Endodermal cell (in vitro differentiated cells): ENCODE measurements at regions not wholly inside any gene's neighbourhood (a gene's known extent, or its start where the extent isn't known, plus 50 kb on each side); places are given as distances from the start of the nearest gene placed in this dataset.

Experiments used
- DNase-seq: peaks from one replicate; pipeline ENCODE4 v3.0.0-alpha.2; 2017
- H3K27ac ChIP-seq: 2 replicates; pipeline ENCODE4 v1.5.1; 2013; ENCODE audit warnings: mild to moderate bottlenecking, low read depth, low read length, moderate library complexity
- H3K27me3 ChIP-seq: 2 replicates; pipeline ENCODE4 v1.6.1; 2013; ENCODE audit warnings: mild to moderate bottlenecking, low read length, moderate library complexity; ENCODE audit not compliant: insufficient read depth, control insufficient read depth, poor library complexity, severe bottlenecking
- H3K36me3 ChIP-seq: 2 replicates; pipeline ENCODE4 v1.7.0; 2013; ENCODE audit warnings: mild to moderate bottlenecking, low read length, moderate library complexity; ENCODE audit not compliant: control insufficient read depth, insufficient read depth
- H3K4me1 ChIP-seq: one replicate; pipeline ENCODE4 v1.7.0; 2013; ENCODE audit warnings: low read length; ENCODE audit not compliant: control insufficient read depth, insufficient read depth
- H3K4me3 ChIP-seq: 2 replicates; pipeline ENCODE4 v1.5.1; 2013; ENCODE audit warnings: mild to moderate bottlenecking, low read length, moderate library complexity
- H3K9ac ChIP-seq: 2 replicates; pipeline ENCODE4 v1.6.1; 2013; ENCODE audit warnings: mild to moderate bottlenecking, low read length, moderate library complexity; ENCODE audit not compliant: poor library complexity, severe bottlenecking; ENCODE audit errors: extremely low read depth
- H3K9me3 ChIP-seq: 2 replicates; pipeline ENCODE4 v1.6.1; 2013; ENCODE audit warnings: mild to moderate bottlenecking, low read length, moderate library complexity; ENCODE audit not compliant: control insufficient read depth
- H3K27ac Mint-ChIP-seq: 2 replicates; pipeline ENCODE4 v1.8.0; 2020; ENCODE audit warnings: mixed read lengths
- H3K27me3 Mint-ChIP-seq: 2 replicates; pipeline ENCODE4 v1.8.0; 2021; ENCODE audit warnings: mild to moderate bottlenecking, mixed read lengths; ENCODE audit not compliant: insufficient read depth
- H3K36me3 Mint-ChIP-seq: 2 replicates; pipeline ENCODE4 v1.8.0; 2020; ENCODE audit warnings: low read depth, mixed read lengths
- H3K4me1 Mint-ChIP-seq: 2 replicates; pipeline ENCODE4 v1.8.0; 2020; ENCODE audit warnings: mixed read lengths
- H3K4me3 Mint-ChIP-seq: 2 replicates; pipeline ENCODE4 v1.8.0; 2020; ENCODE audit warnings: mild to moderate bottlenecking, moderate library complexity, mixed read lengths
- H3K9me3 Mint-ChIP-seq: 2 replicates; pipeline ENCODE4 v1.8.0; 2020; ENCODE audit warnings: mild to moderate bottlenecking, mixed read lengths
- WGBS, 2 experiments: methylation state at CpG; one replicate each; pipeline versions ENCODE4 v1.1.5 to v1.1.7; 2013; ENCODE audit warnings: missing lambda C conversion rate in 2 of 2, mixed read lengths in 1 of 2; ENCODE audit not compliant: insufficient coverage in 1 of 2, insufficient read length in 1 of 2; 5-methylcytosine and 5-hydroxymethylcytosine counted together
- TF ChIP-seq, protein P1 (sequence below): fragments of 200-600 bp; sonication (generic); conservative IDR thresholded peaks from 2 replicates; pipeline ENCODE4 v1.5.0; 2021; ENCODE audit warnings: antibody characterized with exemption, mild to moderate bottlenecking

- peaks cover 4% of the 10 kb centered on the region for H3K9me3 Mint-ChIP-seq
- Histone ChIP-seq H3K4me1 (no peaks in the 10 kb centered on the region), H3K9me3 (peaks cover 3% of the 10 kb centered on the region), H3K27ac (no peak overlapping the region), H3K27me3 (no peaks in the 10 kb centered on the region), H3K9ac (no peak overlapping the region), H3K4me3 (no peak overlapping the region), H3K36me3 (no peaks in the 10 kb centered on the region)
- H3K27ac Mint-ChIP-seq = no peak overlapping the region
- H3K36me3 Mint-ChIP-seq = no peaks in the 10 kb centered on the region
- H3K4me3 Mint-ChIP-seq = no peak overlapping the region
- H3K4me1 Mint-ChIP-seq = peaks cover 6% of the 10 kb centered on the region
- no peaks in the 10 kb centered on the region for H3K27me3 Mint-ChIP-seq
- peak; percentile 60 for DNase-seq
- TF ChIP-seq, protein P1, sequence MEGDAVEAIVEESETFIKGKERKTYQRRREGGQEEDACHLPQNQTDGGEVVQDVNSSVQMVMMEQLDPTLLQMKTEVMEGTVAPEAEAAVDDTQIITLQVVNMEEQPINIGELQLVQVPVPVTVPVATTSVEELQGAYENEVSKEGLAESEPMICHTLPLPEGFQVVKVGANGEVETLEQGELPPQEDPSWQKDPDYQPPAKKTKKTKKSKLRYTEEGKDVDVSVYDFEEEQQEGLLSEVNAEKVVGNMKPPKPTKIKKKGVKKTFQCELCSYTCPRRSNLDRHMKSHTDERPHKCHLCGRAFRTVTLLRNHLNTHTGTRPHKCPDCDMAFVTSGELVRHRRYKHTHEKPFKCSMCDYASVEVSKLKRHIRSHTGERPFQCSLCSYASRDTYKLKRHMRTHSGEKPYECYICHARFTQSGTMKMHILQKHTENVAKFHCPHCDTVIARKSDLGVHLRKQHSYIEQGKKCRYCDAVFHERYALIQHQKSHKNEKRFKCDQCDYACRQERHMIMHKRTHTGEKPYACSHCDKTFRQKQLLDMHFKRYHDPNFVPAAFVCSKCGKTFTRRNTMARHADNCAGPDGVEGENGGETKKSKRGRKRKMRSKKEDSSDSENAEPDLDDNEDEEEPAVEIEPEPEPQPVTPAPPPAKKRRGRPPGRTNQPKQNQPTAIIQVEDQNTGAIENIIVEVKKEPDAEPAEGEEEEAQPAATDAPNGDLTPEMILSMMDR = no peak
- 71 to 78% methylated on average over 1 of the region's 1 CpG for WGBS, 2 experiments
Observed at GRCh38 chr12:30462249-30462648, 233.4 kb downstream of the IPO8 start.

DNA sequence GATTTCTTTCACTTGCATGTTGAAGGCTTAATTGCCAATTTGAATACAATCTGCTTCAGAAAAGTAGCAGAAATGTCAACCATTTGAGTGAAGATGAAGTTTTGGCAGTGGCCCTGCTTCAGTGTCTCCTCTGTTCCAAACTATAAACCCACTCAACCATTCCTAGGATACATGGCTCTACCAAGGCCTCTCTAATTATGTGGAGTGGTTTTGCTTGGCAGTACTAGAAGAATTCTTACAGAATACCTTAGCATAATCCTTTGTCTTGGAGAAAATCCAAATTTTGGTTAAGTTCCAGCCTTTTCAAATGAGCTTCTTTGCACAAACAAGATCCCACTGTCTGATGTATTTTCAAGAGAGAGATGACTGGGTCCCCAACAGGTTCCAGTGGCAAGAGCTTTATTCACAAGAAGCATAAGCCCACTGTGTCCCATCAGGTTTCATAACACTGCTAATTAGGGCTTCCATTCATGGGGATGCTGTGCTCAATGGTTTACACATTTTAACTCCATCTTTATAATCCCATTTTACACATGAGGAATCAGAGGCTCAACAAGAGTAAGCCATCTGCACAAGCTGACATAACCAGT, 234.5 kb downstream of the IPO8 start:
- DNase-seq = no peak
- no peaks in the 10 kb centered on the region for H3K27me3 ChIP-seq
- H3K4me1 ChIP-seq = no peaks in the 10 kb centered on the region
- no peaks in the 10 kb centered on the region for H3K27me3 Mint-ChIP-seq
- no peak overlapping the region for H3K27ac Mint-ChIP-seq
- peaks cover 4% of the 10 kb centered on the region for H3K9me3 Mint-ChIP-seq
- H3K4me1 Mint-ChIP-seq = peaks cover 6% of the 10 kb centered on the region
- H3K36me3 Mint-ChIP-seq = no peaks in the 10 kb centered on the region
- TF ChIP-seq, protein P1 = no peak
- H3K4me3 Mint-ChIP-seq = no peak overlapping the region
- H3K9ac ChIP-seq = no peak overlapping the region
- H3K36me3 ChIP-seq = no peaks in the 10 kb centered on the region
- no peak overlapping the region for H3K27ac ChIP-seq
- peaks cover 3% of the 10 kb centered on the region for H3K9me3 ChIP-seq
- H3K4me3 ChIP-seq = no peak overlapping the region

DNA sequence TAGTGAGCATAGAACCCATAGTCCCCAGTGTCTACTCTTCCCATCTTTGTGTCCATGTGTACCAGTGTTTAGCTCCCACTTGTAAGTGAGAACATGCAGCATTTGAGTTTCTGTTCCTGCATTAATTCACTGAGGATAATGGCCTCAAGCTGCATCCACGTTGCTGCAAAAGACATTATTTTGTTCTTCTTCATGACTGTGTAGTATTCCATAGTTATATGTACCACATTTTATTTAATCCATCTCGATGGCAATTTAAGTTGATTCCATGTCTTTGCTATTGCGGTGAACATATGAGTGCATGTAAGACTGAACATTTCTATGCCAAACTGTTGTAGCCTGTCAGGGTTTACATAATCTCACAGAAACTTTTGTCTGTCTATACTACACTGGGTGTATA, 237.2 kb downstream of the IPO8 start:
- H3K36me3 Mint-ChIP-seq = no peaks in the 10 kb centered on the region

More for the DNA sequence above, 237.2 kb downstream of the IPO8 start:
- no peak for DNase-seq
- Histone ChIP-seq H3K27ac (no peak overlapping the region), H3K4me1 (no peaks in the 10 kb centered on the region), H3K27me3 (no peaks in the 10 kb centered on the region), H3K4me3 (no peak overlapping the region), H3K9me3 (peaks cover 3% of the 10 kb centered on the region), H3K9ac (no peak overlapping the region), H3K36me3 (no peaks in the 10 kb centered on the region)
- H3K27me3 Mint-ChIP-seq = no peaks in the 10 kb centered on the region
- TF ChIP-seq, protein P1 = no peak
- 96 to 100% methylated on average over 1 to 3 of the region's 3 CpGs for WGBS, 2 experiments
- no peak overlapping the region for H3K27ac Mint-ChIP-seq
- peaks cover 6% of the 10 kb centered on the region for H3K4me1 Mint-ChIP-seq
- H3K9me3 Mint-ChIP-seq = peaks cover 4% of the 10 kb centered on the region
- no peak overlapping the region for H3K4me3 Mint-ChIP-seq
